ENCODE measurements at regions not wholly inside any gene's neighbourhood (a gene's known extent, or its start where the extent isn't known, plus 50 kb on each side); places are given as distances from the start of the nearest gene placed in this dataset.
"Not testable (repeated sequence)": the region's sequence is repeated elsewhere in the genome, so short reads cannot be mapped to it uniquely, and the experiment has no call there.

DNA sequence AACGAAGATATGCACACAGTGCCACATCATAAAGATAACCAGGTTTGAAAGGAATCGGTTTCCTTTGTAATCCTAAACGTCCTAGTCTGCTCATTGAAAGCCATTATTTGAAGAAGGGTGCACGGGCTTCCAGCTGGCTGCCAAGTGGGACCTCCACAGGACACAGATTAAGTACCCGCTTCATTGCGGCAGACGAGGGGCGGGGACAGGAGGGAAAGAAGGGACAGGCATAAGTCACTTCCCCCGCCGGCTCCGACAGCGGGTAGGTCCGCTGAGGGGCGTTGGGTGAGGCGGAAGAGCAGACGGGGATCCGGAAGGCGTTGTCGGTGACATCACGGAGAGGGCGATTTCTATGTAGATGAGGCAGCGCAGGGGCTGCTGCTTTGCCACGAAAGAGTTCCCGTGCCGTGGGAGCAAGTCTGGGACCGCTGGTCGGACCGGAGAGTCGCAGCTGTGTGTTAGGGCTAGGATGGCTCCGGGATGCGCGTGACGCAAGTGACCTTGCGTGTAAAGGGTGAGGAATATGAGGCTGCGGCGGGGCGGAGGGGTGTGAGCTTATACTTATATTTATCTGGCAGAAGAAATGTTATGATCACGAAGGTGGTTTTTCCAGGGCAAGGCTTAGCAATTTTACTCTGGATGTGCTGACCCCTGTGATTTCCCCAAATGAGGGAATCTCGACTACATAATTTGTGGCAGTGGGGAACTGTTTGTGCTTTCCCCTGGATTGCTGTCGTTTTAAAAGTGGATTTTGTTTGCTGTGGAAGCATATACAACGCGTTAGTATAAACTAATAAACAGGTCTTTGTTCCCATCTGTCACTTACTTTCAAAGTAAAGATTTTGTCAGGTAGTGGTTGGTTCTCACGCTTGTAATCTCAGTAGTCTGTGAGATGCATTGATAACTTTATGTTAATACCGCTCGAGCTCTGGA is 80.7 kb downstream of the PPIAL4G start (continued):
- peak; percentile 46; the same call in 1 of the 2 replicates for TF ChIP-seq YEATS4 (CRISPR knock-in tag; IDR thresholded peaks at IDR 0.05; ENCODE audit: borderline replicate concordance)
- TF ChIP-seq ATF1 (CRISPR knock-in tag; IDR thresholded peaks at IDR 0.05) = peak; percentile 77
- peak; percentile 58; the same call in 1 of the 2 replicates for TF ChIP-seq DRAP1 (CRISPR knock-in tag; IDR thresholded peaks at IDR 0.05)
- peak; percentile 48; the same call in 1 of the 2 replicates for TF ChIP-seq ZFP1 (CRISPR knock-in tag; IDR thresholded peaks at IDR 0.05)
- peak; percentile 63; the same call in 1 of the 2 replicates for TF ChIP-seq ZSCAN21 (CRISPR knock-in tag; IDR thresholded peaks at IDR 0.05; ENCODE audit: borderline replicate concordance)
- TF ChIP-seq, protein P1, sequence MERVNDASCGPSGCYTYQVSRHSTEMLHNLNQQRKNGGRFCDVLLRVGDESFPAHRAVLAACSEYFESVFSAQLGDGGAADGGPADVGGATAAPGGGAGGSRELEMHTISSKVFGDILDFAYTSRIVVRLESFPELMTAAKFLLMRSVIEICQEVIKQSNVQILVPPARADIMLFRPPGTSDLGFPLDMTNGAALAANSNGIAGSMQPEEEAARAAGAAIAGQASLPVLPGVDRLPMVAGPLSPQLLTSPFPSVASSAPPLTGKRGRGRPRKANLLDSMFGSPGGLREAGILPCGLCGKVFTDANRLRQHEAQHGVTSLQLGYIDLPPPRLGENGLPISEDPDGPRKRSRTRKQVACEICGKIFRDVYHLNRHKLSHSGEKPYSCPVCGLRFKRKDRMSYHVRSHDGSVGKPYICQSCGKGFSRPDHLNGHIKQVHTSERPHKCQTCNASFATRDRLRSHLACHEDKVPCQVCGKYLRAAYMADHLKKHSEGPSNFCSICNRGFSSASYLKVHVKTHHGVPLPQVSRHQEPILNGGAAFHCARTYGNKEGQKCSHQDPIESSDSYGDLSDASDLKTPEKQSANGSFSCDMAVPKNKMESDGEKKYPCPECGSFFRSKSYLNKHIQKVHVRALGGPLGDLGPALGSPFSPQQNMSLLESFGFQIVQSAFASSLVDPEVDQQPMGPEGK (CRISPR knock-in tag; IDR thresholded peaks at IDR 0.05) = peak; percentile 51; the same call in 1 of the 2 replicates
- TF ChIP-seq THAP11 (CRISPR knock-in tag; IDR thresholded peaks at IDR 0.05) = peak; percentile 60
- TF ChIP-seq POLR2AphosphoS5 (IDR thresholded peaks at IDR 0.05; ENCODE audit: low read depth, low read length) = peak; percentile 79
- peak; percentile 53 for TF ChIP-seq PHF8 (CRISPR knock-in tag; IDR thresholded peaks at IDR 0.05)
- peak; percentile 70 for TF ChIP-seq CREM (IDR thresholded peaks at IDR 0.05)
- not testable (repeated sequence) for TF ChIP-seq CREM (CRISPR knock-in tag; IDR thresholded peaks at IDR 0.05); SOX6 (IDR thresholded peaks at IDR 0.05)
- peak in 1 of 2 experiments; percentile 72; a peak in 2 of 4 replicates for TF ChIP-seq KLF16 (CRISPR knock-in tag; IDR thresholded peaks at IDR 0.05)
- peak; percentile 91 for TF ChIP-seq KDM2A (CRISPR knock-in tag; IDR thresholded peaks at IDR 0.05; ENCODE audit: borderline replicate concordance, low read depth)
- peak; percentile 40 for TF ChIP-seq FOXO1 (CRISPR knock-in tag; IDR thresholded peaks at IDR 0.05)
- peak; percentile 77 for TF ChIP-seq ZNF143 (CRISPR knock-in tag; IDR thresholded peaks at IDR 0.05)
- TF ChIP-seq BRCA1 (CRISPR knock-in tag; IDR thresholded peaks at IDR 0.05) = peak; percentile 51; the same call in 1 of the 2 replicates
- TF ChIP-seq, protein P2, sequence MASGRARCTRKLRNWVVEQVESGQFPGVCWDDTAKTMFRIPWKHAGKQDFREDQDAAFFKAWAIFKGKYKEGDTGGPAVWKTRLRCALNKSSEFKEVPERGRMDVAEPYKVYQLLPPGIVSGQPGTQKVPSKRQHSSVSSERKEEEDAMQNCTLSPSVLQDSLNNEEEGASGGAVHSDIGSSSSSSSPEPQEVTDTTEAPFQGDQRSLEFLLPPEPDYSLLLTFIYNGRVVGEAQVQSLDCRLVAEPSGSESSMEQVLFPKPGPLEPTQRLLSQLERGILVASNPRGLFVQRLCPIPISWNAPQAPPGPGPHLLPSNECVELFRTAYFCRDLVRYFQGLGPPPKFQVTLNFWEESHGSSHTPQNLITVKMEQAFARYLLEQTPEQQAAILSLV (CRISPR knock-in tag; IDR thresholded peaks at IDR 0.05; ENCODE audit: borderline replicate concordance) = peak; percentile 77; the same call in 1 of the 2 replicates
- TF ChIP-seq SOX6 (CRISPR knock-in tag; IDR thresholded peaks at IDR 0.05) = peak; percentile 49
- peak; percentile 84 for TF ChIP-seq CREB1 (IDR thresholded peaks at IDR 0.05)
- TF ChIP-seq CREB1 (CRISPR knock-in tag; IDR thresholded peaks at IDR 0.05) = peak; percentile 79
- peak; percentile 67 to 98 for TF ChIP-seq POLR2A (IDR thresholded peaks at IDR 0.05; ENCODE audit: insufficient read depth in 1 of 2, low read depth in 2 of 2, low read length in 2 of 2)
- 0 out of 2 replicates have a peak, but pooled peaks have one; percentile 23 for TF ChIP-seq NR2C2 (CRISPR knock-in tag; IDR thresholded peaks at IDR 0.05; ENCODE audit: borderline replicate concordance)
- TF ChIP-seq SP4 (CRISPR knock-in tag; IDR thresholded peaks at IDR 0.05) = peak; percentile 63; the same call in 1 of the 2 replicates
- peak; percentile 38; the same call in 1 of the 2 replicates for TF ChIP-seq ZNF788 (CRISPR knock-in tag; IDR thresholded peaks at IDR 0.05; ENCODE audit: borderline replicate concordance)
- peak; percentile 55 for TF ChIP-seq GABPA (IDR thresholded peaks at IDR 0.05; ENCODE audit: low read depth, low read length)
- peak; percentile 88 for TF ChIP-seq GABPA (CRISPR knock-in tag; IDR thresholded peaks at IDR 0.05; ENCODE audit: low read depth)
- peak; percentile 62; the same call in 1 of the 2 replicates for TF ChIP-seq SALL1 (CRISPR knock-in tag; IDR thresholded peaks at IDR 0.05)
- TF ChIP-seq MIXL1 (CRISPR knock-in tag; IDR thresholded peaks at IDR 0.05) = 0 out of 2 replicates have a peak, but pooled peaks have one; percentile 11
